Epithelial cell of prostate (primary cell): ENCODE measurements at regions not wholly inside any gene's neighbourhood (a gene's known extent, or its start where the extent isn't known, plus 50 kb on each side); places are given as distances from the start of the nearest gene placed in this dataset.
"Not testable (repeated sequence)": the region's sequence is repeated elsewhere in the genome, so short reads cannot be mapped to it uniquely, and the experiment has no call there.

Experiments
- DNase-seq: peaks from one replicate; pipeline ENCODE4 v3.0.0-alpha.2; 2011; ENCODE audit warnings: low read depth, low spot score
- H3K27ac ChIP-seq: fragments of 450-650 bp; 2 replicates; pipeline ENCODE4 v1.5.1; 2017; ENCODE audit warnings: mild to moderate bottlenecking

DNA sequence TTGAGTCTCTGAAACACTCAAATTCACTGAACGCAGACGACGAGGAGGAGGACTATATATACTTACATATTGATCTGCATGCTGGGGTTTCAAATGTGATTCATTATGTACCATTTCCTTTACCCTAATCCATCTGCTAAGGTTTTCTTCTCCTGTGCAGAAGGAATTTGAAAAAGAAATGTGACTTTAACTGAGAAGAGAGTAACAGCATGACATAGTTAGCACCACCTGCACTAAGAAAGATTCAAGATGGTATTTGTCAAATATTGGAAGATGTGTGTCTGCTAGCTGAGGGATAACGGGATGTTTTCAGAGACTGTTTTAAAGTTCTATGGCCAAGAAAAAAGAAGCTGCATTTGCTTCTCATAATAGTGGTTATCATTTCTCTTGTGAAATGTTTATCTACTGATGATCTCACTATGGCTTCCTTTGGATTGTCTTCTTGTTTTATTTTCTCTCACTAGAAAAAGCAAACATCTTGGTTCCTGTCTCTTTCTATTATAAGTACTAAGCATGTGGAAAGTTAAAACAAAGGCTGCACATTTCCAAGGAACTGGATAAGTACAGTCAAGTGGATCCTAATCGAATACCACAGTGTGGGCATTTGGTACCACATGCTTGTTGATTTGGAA lies 89.8 kb upstream of the TLE4 start:
- no peak for DNase-seq
- no peak overlapping the region for H3K27ac ChIP-seq

DNA sequence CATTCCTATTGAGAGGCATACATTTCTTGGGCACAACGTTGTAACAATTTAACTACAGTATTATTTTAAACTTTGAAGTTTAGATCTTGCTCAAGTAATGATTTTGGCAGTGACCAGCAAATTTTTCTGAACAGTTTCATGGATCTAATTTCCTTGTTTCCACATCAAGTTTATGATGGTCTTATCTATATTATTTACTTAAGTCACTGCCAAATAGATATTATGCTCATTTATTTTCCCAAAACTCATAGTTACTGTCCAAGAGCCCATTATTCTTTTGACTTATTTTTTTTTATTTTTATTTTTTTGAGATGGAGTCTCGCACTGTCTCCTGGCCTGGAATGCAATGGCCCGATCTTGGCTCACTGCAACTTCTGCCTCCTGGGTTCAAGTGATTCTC lies 86.5 kb upstream of the TLE4 start:
- H3K27ac ChIP-seq, result no peak overlapping the region
- no peak for DNase-seq

DNA sequence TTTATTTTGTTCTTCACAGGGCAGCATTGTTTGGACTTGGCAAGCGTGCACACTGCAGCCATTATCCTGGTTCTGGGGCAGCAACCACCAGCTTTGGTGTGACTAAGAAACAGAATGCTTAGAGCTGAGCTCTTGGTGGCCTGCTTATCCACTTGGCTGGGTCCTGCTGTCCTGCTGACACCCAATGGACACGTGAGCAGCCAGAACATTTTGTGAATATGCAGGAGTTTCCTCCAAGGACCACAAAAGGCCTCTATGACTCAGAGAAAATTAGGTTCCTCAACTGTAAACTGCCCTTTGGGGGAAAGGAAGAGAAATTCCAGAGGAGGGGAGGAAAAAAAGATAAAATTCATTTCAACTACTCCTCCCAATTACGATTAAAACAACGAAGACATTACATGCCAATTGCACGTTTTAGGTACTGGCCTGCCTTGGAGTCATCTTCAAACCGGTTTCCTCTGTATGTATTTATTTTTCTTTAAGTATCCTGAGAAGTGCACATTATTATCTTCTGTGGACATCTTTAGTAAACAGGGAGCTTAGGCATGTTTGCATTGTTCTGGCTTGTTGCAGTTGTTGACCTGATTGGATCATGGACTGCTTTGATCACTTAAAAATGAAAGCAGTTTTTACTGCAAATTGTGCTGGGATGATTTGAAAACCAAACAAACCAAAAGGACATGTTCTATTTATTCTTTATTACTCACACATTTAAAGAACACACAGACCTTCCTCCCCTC lies 82.3 kb upstream of the TLE4 start:
- H3K27ac ChIP-seq, result peak overlapping the region; percentile 29
- peak; percentile 60 for DNase-seq

DNA sequence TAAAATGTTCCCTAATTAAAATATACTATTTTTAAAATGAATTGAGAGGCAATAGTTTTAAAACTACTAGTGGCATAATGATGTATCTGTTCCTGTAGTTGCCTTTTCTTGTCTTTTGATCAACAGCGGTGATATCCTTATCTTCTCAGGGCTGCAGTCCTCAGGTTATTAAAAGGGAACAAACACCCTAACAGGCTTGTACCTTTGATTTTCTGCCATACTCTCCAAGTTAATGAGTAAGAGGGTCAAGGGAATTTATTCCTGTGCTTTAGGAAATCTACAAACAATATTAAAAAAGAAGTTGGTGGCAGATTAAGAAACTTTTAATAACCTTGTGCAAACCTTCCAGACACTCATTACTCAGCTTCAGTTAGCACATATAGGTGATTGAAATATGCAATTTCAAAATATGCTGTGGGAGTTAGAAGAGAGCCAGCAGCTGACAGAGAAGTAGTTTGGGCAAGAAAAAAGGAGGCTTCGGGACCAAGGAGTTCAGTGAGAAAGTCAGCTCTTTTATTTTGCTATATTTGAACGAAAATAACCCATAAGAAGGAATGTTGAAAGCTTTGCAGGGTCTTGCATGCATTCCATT lies 81.0 kb upstream of the TLE4 start:
- H3K27ac ChIP-seq, result no peak overlapping the region
- DNase-seq, result no peak

DNA sequence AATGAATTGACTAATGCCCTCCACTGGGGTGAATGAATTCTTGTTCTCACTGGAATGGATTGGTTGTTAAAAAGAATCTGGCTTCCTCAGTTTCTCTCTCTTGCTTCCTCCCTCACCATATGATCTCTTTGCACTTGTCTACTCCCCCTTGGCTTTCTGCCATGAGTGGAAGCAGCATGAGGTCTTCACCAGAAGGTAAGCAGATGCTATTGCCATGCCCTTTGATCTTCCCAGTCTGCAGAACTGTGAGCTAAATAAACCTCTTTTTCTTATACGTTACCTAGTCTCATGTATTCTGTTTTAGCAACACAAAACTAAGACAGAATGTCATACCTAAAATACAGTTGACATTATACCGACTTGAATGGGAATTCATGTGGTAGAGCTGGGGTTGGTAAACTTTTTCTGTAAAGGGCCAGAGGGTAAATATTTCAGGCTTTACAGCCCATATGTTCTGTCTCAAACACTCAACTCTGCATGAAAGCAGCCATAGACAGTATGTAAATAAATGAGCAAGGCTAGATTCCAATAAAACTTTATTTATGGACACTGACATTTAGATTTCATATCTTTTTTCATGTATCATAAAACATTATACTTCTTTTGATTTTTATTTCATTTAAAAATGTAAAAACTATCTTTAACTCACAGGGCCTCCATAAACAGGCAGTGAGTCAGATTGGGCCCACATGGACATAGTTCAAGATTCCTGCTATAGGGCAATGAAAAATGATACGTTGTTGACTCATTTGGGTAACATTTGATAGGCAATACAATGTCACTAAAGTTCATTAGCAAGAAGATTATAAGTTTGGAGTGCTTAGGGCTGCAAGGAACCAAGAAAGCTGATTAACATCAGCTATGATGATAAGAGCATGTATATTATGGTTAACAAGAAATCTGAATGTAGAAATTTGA lies 79.4 kb upstream of the TLE4 start:
- no peak overlapping the region for H3K27ac ChIP-seq
- no peak for DNase-seq

DNA sequence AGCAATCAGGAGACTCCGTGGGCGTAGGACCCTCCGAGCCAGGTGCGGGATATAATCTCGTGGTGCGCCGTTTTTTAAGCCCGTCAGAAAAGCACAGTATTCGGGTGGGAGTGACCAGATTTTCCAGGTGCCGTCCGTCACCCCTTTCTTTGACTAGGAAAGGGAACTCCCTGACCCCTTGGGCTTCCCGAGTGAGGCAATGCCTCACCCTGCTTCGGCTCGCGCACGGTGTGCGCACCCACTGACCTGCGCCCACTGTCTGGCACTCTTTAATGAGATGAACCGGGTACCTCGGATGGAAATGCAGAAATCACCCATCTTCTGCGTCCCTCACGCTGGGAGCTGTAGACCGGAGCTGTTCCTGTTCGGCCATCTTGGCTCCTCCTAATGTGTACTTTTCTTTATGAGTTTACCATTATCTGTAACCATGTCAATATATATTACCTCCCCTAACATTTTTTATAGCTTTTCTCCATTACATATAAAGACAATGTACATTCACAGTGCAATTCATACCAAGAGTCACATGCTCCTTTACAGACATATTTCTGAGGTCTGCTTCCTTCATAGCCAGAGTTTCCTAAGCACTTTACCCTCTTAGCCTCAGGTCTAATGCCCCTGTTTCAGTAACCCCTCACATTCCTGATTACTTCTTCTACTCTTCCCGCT lies 71.4 kb upstream of the TLE4 start:
- not testable (repeated sequence) for DNase-seq, H3K27ac ChIP-seq

DNA sequence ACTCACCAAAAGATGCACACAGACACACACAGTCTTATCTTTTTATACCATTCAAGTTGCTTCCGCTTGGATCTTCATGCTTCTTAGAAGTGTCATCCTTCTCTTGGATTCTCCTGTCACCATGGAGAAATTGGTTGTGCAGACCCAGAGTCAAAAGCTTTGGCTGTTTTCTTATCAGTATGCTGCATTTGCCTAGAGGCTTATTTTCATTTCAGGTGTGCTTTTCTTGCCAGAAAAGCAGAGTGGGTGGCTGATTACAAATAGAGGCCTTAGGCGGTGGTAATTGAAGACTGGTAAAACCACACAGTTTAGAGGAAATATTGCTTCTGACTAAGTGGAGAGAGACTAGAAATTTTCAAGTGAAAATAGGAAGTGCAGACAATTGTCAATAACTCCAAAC lies 70.2 kb upstream of the TLE4 start:
- no peak overlapping the region for H3K27ac ChIP-seq
- no peak for DNase-seq

DNA sequence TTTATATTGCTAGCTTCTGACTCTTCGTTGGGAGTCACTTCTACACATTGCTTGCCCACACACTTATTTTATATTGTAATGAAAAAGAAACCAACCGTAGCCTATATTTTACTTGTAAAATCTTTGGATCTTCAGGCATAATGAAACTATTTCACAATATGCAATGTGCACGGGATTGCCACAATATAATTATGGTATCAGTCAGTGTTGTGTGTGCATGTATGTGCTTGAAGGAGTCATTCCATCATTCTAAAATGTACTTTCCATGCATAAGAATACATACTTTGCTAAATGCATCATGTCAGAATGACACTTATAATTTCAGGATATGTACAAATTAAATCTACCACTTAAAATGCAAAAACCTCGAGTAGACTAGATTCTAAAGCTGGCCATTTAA lies 64.0 kb upstream of the TLE4 start:
- H3K27ac ChIP-seq, result no peak overlapping the region
- no peak for DNase-seq

DNA sequence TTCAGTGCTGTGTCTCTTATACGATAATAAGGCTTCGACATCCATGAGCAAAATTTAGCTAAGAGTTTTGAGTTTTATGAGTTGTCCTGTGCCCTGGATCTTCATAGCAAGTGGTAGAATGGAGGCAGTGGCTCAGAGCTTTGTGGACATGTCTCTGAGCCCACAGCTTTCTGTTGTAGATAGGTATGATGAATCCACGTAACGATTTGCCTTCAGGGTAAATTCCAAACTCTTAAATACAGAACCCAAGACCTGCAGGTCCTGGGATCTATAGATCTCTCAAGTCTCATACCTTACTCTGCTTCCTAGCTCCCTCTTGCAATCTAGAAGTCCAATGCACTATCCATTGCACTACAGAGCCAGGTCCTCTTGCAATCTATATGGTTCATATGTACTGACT lies 59.5 kb upstream of the TLE4 start:
- DNase-seq, result no peak
- no peak overlapping the region for H3K27ac ChIP-seq
